Thyroid gland (tissue), 4 donors: ENCODE measurements at regions not wholly inside any gene's neighbourhood (a gene's known extent, or its start where the extent isn't known, plus 50 kb on each side); places are given as distances from the start of the nearest gene placed in this dataset.

Experiments used
- DNase-seq, 2 donors: peaks; one replicate each; pipeline ENCODE4 v3.0.0-alpha.2; 2019
- H3K27ac ChIP-seq, 3 donors: fragments of 200-600 bp; sonication (generic); 1 replicate in 2 of 3; 2 replicates in 1 of 3; pipeline ENCODE4 v1.5.1; 2016 to 2019; ENCODE audit warnings: mild to moderate bottlenecking in 1 of 3, moderate library complexity in 1 of 3
- H3K27me3 ChIP-seq: fragments of 200-600 bp; sonication (generic); one replicate; pipeline ENCODE4 v1.5.1; 2019
- H3K36me3 ChIP-seq, 2 donors: fragments of 200-600 bp; sonication (generic); one replicate each; pipeline ENCODE4 v1.5.1; 2016 to 2019
- H3K4me1 ChIP-seq, 2 donors: fragments of 200-600 bp; sonication (generic); one replicate each; pipeline ENCODE4 v1.5.1; 2017 to 2019
- H3K4me3 ChIP-seq, 3 donors: fragments of 200-600 bp; sonication (generic); replicated peaks in 1 of 3; 1 replicate in 2 of 3; 2 replicates in 1 of 3; pipeline ENCODE4 v1.5.1; 2016; ENCODE audit warnings: mild to moderate bottlenecking in 1 of 3
- H3K9me3 ChIP-seq: fragments of 200-600 bp; sonication (generic); one replicate; pipeline ENCODE4 v1.5.1; 2017
- POLR2A ChIP-seq, 2 donors: fragments of 450-650 bp; IDR thresholded peaks; one replicate each; pipeline ENCODE4 v1.6.1; 2017; ENCODE audit warnings: antibody characterized with exemption in 2 of 2, mild to moderate bottlenecking in 2 of 2, moderate library complexity in 1 of 2
- WGBS, 2 donors: methylation state at CpG; one replicate each; pipeline ENCODE4 v1.1.5; 2017; 5-methylcytosine and 5-hydroxymethylcytosine counted together
- intact Hi-C: fragments of 100-400 bp; cut with DNase I; formaldehyde crosslinking; loops from one replicate; pipeline ENCODE4 v1.15.1; 2023
- TF ChIP-seq, protein P1 (sequence below), 6 experiments: fragments of 200-600 bp in 3 of 6; fragments of 450-650 bp in 3 of 6; sonication (generic) in 3 of 6; IDR thresholded peaks; one replicate each; pipeline ENCODE4 v1.5.1; 2016 to 2019; ENCODE audit warnings: antibody characterized with exemption in 6 of 6, mild to moderate bottlenecking in 2 of 6, inconsistent platforms in 1 of 6, moderate library complexity in 1 of 6

DNA sequence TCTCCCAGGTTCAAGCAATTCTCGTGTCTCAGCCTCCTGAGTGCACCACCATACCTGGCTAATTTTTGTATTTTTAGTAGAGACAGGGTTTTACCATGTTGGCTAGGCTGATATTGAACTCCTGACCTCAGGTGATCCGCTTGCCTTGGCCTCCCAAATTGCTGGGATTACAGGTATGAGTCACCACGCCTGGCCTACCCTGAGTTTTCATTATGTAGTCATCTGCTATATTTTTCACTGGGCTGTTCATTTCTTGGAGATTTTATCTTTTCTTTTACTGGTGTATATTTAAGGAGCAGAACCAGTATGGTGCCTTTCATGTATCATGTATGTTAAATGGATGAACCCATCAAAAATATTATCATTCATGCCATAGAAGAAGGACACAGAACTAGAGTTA is 377.0 kb upstream of the ACTBL2 start:
- intact Hi-C loops = no loop called here
- 79 to 95% methylated on average over 3 of the region's 3 CpGs for WGBS, 2 donors
- H3K27me3 ChIP-seq = no peaks in the 10 kb centered on the region
- no peaks in the 10 kb centered on the region for H3K9me3 ChIP-seq
- no peak for DNase-seq
- no peak overlapping the region for H3K4me3 ChIP-seq
- no peaks in the 10 kb centered on the region for H3K36me3 ChIP-seq
- H3K27ac ChIP-seq = no peak overlapping the region
- H3K4me1 ChIP-seq = no peaks in the 10 kb centered on the region
- TF ChIP-seq POLR2A (IDR thresholded peaks at IDR 0.05) = no peak
- TF ChIP-seq, protein P1, sequence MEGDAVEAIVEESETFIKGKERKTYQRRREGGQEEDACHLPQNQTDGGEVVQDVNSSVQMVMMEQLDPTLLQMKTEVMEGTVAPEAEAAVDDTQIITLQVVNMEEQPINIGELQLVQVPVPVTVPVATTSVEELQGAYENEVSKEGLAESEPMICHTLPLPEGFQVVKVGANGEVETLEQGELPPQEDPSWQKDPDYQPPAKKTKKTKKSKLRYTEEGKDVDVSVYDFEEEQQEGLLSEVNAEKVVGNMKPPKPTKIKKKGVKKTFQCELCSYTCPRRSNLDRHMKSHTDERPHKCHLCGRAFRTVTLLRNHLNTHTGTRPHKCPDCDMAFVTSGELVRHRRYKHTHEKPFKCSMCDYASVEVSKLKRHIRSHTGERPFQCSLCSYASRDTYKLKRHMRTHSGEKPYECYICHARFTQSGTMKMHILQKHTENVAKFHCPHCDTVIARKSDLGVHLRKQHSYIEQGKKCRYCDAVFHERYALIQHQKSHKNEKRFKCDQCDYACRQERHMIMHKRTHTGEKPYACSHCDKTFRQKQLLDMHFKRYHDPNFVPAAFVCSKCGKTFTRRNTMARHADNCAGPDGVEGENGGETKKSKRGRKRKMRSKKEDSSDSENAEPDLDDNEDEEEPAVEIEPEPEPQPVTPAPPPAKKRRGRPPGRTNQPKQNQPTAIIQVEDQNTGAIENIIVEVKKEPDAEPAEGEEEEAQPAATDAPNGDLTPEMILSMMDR (IDR thresholded peaks at IDR 0.05) = no peak

DNA sequence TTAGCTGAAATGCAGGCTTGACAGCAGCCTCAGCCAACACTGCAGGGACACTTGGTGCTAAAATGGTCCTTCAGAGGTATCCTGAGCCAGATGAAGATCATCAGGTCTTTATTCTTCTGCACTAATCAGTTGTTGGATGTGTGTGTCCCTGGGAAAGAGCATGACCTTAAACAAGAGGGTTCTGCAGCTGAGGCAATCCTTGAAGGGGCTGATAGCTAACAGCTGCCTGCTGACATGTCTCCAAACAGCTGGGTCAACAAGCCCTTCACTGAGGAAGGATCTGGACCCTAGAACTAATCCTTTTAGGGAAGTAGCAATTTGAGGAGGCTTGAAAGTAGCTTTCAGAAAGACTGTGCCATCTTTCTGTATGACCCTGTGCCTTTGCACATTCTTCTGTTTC is 376.3 kb upstream of the ACTBL2 start:
- TF ChIP-seq, protein P1 (IDR thresholded peaks at IDR 0.05) = no peak
- TF ChIP-seq POLR2A (IDR thresholded peaks at IDR 0.05) = no peak
- DNase-seq = no peak
- Histone ChIP-seq H3K27me3 (no peaks in the 10 kb centered on the region), H3K4me3 (no peak overlapping the region), H3K36me3 (no peaks in the 10 kb centered on the region), H3K27ac (no peak overlapping the region), H3K9me3 (no peaks in the 10 kb centered on the region), H3K4me1 (no peaks in the 10 kb centered on the region)
- intact Hi-C loops = no loop called here

DNA sequence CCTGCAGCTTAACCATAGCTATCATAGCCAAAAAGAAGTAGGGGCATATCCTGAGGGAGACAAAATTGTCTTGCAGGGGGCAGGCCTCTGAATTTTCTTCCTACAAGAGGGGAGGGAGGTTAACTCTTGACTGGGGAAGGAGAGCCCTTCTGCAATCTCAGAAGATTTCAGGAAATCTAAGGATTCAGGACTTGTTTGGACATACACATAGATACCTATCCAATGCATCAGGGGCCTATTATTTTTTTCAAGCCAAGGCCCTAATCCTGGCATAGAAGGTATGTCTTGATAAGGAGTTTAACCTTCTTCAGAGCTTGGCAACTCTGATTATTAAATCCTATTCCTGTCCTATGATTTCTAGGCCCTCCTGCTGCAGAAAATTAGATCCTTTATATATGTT is 375.1 kb upstream of the ACTBL2 start:
- H3K27ac ChIP-seq = no peak overlapping the region
- H3K9me3 ChIP-seq = no peaks in the 10 kb centered on the region
- TF ChIP-seq, protein P1 (IDR thresholded peaks at IDR 0.05) = no peak
- TF ChIP-seq POLR2A (IDR thresholded peaks at IDR 0.05) = no peak
- no peak overlapping the region for H3K4me3 ChIP-seq
- DNase-seq = no peak
- intact Hi-C loops = no loop called here
- H3K36me3 ChIP-seq = no peaks in the 10 kb centered on the region
- H3K27me3 ChIP-seq = no peaks in the 10 kb centered on the region
- H3K4me1 ChIP-seq = no peaks in the 10 kb centered on the region

DNA sequence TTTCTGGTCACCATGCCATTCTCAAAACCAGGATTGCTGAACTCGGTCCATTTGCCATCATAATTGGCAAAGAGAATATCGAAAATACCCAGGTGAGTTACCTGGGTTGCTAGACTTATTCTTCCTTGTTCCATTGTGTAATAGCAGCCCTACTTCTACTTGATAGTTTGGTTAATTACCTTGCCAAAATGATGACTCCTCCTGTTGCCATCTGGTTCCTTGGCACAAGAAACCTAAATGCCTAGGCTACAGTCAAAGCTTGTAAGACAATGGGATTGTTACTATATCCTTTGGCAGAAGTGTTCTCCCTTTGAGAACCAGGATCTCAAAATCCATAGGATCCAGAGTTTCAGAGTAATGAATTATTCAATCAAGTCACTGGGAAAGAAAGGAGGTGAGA is 373.2 kb upstream of the ACTBL2 start:
- TF ChIP-seq POLR2A (IDR thresholded peaks at IDR 0.05) = no peak
- TF ChIP-seq, protein P1 (IDR thresholded peaks at IDR 0.05) = no peak
- Histone ChIP-seq H3K4me3 (no peak overlapping the region), H3K9me3 (no peaks in the 10 kb centered on the region), H3K27me3 (no peaks in the 10 kb centered on the region), H3K27ac (no peak overlapping the region), H3K4me1 (no peaks in the 10 kb centered on the region), H3K36me3 (no peaks in the 10 kb centered on the region)
- WGBS, 2 donors = 98 to 100% methylated on average over 2 of the region's 2 CpGs
- DNase-seq = no peak
- intact Hi-C loops = no loop called here

DNA sequence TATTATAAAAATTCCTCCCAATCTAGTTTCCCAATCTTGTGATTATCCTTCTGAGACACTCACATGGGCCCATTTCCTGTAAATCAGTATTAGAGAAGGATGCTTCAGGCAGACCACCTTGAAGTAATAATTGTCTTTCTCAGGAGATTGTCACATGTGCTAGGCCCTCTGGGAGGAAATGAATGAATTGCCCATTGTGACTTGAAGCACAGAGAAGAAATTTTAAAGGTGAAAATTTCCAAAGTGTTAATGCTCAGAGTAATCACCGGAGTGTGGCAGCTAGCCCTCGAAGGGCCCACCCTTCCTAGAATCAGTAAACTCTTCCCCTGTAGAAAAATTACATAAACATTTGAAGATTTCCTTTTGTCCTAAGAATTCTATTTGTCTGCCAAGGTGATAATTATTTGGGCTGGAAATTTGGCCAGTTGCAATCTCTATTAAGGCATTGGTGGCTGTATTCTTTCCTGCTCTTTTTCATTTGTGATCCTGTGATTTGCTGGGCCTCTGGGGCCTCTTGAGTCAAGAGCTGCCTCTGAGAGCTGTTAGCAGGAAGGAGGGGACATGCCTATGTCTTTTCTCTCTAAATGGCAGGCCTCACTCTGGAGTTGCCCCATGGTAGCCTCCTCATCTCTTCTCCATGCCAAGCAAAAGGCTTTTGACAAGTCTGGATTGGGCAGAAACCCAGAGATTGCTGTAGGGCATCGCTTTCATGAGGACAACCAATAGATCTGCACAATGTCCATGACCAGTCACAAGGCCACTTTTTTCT is 371.5 kb upstream of the ACTBL2 start:
- no peaks in the 10 kb centered on the region for H3K4me1 ChIP-seq
- DNase-seq = peak; percentile 8 to 9
- H3K9me3 ChIP-seq = no peaks in the 10 kb centered on the region
- intact Hi-C loops = no loop called here
- no peak overlapping the region for H3K4me3 ChIP-seq
- no peaks in the 10 kb centered on the region for H3K36me3 ChIP-seq
- TF ChIP-seq POLR2A (IDR thresholded peaks at IDR 0.05) = no peak
- TF ChIP-seq, protein P1 (IDR thresholded peaks at IDR 0.05) = no peak
- H3K27me3 ChIP-seq = no peaks in the 10 kb centered on the region
- no peak overlapping the region for H3K27ac ChIP-seq
- WGBS, 2 donors = 61 to 69% methylated on average over 3 of the region's 3 CpGs
